SH-SY5Y (cell line): ENCODE measurements at regions not wholly inside any gene's neighbourhood (a gene's known extent, or its start where the extent isn't known, plus 50 kb on each side); places are given as distances from the start of the nearest gene placed in this dataset.

Experiments
- GATA2 ChIP-seq: IDR thresholded peaks from 2 replicates; pipeline ENCODE4 v1.6.1; 2011; ENCODE audit warnings: mild to moderate bottlenecking, low read depth, low read length
- GATA3 ChIP-seq: IDR thresholded peaks from 2 replicates; pipeline ENCODE4 v1.6.1; 2011; ENCODE audit warnings: low read depth, mild to moderate bottlenecking, low read length, moderate library complexity

DNA sequence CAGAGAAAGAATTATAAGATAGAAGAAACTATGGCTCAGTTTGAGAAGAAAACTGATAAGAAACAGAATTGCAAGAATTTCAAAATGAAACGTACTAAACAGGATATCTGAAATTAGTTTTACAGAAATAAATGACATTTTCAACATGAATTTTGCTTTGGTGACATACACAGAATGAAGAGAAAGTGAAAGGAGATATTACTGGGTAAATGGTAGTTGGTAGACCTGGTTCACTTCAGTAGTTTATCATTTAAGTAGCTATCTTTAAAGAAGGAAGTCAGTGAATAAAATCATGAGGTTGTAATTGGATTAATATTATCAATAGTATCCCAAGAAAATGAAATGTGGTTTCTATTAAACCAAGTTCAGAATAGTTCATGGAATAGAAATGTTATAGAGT, 395.5 kb upstream of the SMIM31 start:
- no peak for TF ChIP-seq GATA3

- no peak for TF ChIP-seq GATA3
Observed at GRCh38 chr4:164359881-164360280, 394.1 kb upstream of the SMIM31 start.

- TF ChIP-seq GATA2: no peak
- TF ChIP-seq GATA3: no peak
Observed at GRCh38 chr4:164368894-164369293, 385.0 kb upstream of the SMIM31 start.

- TF ChIP-seq GATA3: no peak
- TF ChIP-seq GATA2: no peak
Observed at GRCh38 chr4:164373021-164373420, 380.9 kb upstream of the SMIM31 start.

DNA sequence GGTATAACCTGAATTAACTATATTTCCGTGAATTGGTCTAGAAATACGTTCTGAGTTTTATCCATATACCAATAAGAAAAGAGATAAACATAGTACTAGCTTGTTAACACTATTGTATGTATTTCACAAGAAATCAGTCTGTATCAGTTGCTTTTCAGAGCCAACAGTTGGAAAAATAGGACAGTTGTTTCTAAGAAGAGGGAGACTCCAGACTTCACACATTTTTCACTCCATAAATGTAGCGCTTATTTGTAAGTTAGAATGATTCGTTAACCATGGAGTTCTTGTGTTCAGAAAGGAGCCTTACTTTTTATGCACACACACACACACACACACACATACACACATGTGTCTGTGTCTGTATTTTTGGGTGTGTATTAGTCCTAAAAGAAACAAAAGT, 376.7 kb upstream of the SMIM31 start:
- TF ChIP-seq GATA2 (no peak), GATA3 (no peak)

DNA sequence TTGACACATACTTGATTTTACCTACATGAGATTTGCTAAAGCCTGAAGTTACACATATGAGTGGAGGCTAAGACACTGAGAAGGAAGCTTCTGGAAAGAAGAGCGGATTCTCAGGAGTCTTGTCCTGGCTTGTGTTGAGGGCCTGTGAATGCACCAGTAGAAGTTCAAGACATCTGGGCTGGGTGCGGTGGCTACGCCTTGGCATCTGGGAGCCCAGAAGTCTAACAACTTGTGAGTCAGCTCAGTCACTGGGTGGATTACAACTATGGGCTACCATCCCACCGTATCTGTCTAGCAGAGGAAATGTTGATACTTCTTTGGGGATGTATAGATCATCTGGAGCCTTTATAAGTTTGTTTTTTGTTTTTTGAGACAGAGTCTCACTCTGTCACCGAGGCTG, 375.6 kb upstream of the SMIM31 start:
- TF ChIP-seq GATA3: no peak
- TF ChIP-seq GATA2: no peak

DNA sequence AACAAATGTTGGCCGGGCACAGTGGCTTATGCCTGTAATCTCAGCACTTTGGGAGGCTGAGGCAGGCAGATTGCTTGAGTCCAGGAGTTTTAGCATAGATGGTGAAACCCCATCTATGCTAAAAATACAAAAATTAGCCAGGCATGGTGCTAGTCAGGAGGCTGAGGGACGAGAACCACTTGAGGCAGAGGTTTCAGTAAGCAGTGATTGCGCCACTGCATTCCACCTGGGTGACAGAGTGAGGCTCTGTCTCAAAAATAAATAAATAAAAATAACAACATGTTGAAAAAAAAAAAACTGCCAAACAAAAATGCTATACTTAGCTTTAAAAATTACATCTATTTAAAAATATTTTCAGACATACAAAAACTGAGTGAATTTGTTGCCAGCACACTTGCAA, 374.2 kb upstream of the SMIM31 start:
- TF ChIP-seq GATA2 (no peak), GATA3 (no peak)

- no peak for TF ChIP-seq GATA2
Observed at GRCh38 chr4:164381859-164382258, 372.1 kb upstream of the SMIM31 start.

- TF ChIP-seq GATA2 (no peak), GATA3 (no peak)
Observed at GRCh38 chr4:164383058-164383357, 370.9 kb upstream of the SMIM31 start.

GRCh38 chr4:164383358-164384220, 370.3 kb upstream of the SMIM31 start:
- TF ChIP-seq GATA2 (no peak), GATA3 (no peak)

DNA sequence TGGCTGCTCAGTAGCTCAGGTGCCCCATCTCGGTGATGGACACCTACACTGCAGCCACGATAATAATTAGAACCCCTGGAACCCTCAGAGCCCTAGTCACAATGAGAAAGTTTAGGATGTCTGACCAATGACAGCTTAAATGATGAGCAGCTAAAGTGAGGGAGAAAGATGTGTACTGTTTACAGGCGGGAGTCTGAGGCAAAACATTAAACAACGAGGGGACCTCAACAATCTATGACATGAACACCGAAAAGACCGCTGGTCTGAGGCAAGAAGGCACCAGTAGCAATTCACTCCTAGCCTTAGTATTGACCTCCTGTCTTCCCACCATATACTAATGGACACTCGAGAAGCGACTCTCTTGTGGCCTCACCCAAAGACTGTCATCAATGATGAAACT, 369.5 kb upstream of the SMIM31 start:
- TF ChIP-seq GATA3 (no peak), GATA2 (no peak)

- TF ChIP-seq GATA2: no peak
- no peak for TF ChIP-seq GATA3
Observed at GRCh38 chr4:164396439-164396838, 357.5 kb upstream of the SMIM31 start.

DNA sequence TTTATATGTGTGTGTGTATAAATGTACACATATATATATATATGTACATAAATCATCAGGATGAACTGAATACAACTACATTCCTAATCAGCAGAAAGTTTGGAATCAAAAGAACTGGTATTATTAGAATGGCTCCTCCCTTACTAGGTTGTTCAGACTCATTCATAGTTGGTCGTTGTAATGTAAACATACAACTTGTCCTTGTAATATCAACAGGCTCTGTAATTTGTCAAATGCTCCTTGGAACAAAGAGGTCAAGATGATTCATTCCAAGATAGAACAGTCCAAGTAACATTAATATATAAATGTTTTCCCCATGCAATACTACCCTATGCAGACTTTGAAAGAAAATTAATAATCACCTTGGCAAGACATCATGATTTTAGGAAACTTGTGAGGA, 351.4 kb upstream of the SMIM31 start:
- TF ChIP-seq GATA3 (no peak), GATA2 (no peak)

GRCh38 chr4:164405774-164406173, 348.2 kb upstream of the SMIM31 start:
- TF ChIP-seq GATA3: no peak
- no peak for TF ChIP-seq GATA2

GRCh38 chr4:164408831-164409230, 345.1 kb upstream of the SMIM31 start:
- TF ChIP-seq GATA2: no peak
- TF ChIP-seq GATA3: no peak

GRCh38 chr4:164410401-164410800, 343.5 kb upstream of the SMIM31 start:
- TF ChIP-seq GATA2 (no peak), GATA3 (no peak)
